ENCODE measurements at regions not wholly inside any gene's neighbourhood (a gene's known extent, or its start where the extent isn't known, plus 50 kb on each side); places are given as distances from the start of the nearest gene placed in this dataset.
"Not testable (repeated sequence)": the region's sequence is repeated elsewhere in the genome, so short reads cannot be mapped to it uniquely, and the experiment has no call there.

DNA sequence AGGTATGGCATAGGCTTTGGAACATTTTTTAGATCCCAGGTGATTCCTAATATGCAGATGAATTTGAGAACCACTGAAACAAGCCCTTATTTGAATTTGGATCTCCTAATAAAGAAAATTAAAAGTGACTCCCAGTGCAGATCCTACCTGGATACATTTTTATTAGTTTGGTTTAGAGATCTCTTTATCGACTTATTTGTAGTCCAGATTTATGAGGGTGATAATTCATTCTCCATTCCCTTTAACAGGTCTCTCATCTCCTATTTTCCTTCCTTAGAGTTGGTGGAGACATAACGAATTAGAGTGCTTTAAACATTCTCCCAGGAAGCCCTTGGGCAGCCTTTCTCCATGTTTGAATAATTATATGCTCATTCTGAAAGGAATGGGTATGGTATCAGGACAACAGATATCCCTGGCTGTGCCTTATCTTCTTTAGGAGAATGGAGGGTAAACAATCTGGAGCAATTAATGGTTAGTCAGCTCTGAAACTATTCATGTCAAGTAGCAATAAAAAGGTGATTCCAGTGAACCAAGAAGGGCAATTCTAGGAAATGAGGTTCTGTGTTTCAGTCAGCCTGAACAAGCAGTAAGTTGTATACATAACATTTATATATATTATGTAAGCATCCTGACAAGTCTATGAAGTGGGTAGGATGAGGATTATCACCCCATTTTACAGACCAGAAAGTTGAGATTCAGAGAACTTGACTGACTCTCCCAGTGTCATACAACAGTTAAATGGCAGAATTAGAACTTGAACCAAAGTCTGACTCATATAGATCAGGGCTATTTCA is 53.9 kb upstream of the RCE1 start:
- DNase-seq, result no peak

- DNase-seq, result peak; percentile 1
Observed at GRCh38 chr11:66787934-66788758, 55.1 kb upstream of the RCE1 start.

DNA sequence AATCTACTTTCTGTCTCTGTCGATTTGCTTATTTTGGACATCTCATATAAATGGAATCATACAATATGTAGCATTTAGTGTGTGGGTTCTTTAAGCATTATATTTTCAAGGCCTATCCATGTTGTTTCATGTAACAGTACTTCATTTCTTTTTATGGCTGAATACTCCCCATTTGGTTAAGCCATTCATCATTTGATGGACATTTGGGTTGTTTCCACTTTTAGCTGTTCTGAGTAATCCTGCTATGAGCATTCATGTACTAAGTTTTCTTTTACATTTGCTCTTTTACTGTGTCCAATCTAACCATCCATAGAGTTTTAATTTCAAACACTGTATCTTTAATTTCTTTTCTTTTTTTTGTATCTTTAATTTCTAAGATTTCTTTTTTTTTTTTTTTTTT is 55.6 kb upstream of the SPTBN2 start:
- DNase-seq, result no peak

GRCh38 chr11:66782726-66783125 is 53.7 kb upstream of the SPTBN2 start:
- no peak for DNase-seq

GRCh38 chr11:66779651-66780050 is 50.6 kb upstream of the SPTBN2 start:
- DNase-seq, result not testable (repeated sequence)

Data from skin of body (tissue), 1 donor.